DND-41 (cell line): ENCODE measurements at regions not wholly inside any gene's neighbourhood (a gene's known extent, or its start where the extent isn't known, plus 50 kb on each side); places are given as distances from the start of the nearest gene placed in this dataset.

ENCODE experiments used
- EZH2 ChIP-seq: IDR thresholded peaks from 3 replicates; pipeline ENCODE4 v1.6.1; 2012; ENCODE audit warnings: borderline replicate concordance, low read depth, mild to moderate bottlenecking, moderate library complexity, low read length, inconsistent platforms; ENCODE audit not compliant: severe bottlenecking
- TF ChIP-seq, protein P1 (sequence below): IDR thresholded peaks from 2 replicates; pipeline ENCODE4 v1.5.1; 2012; ENCODE audit warnings: borderline replicate concordance, low read length, moderate library complexity, mild to moderate bottlenecking; ENCODE audit not compliant: poor library complexity, severe bottlenecking; ENCODE audit errors: extremely low read depth

DNA sequence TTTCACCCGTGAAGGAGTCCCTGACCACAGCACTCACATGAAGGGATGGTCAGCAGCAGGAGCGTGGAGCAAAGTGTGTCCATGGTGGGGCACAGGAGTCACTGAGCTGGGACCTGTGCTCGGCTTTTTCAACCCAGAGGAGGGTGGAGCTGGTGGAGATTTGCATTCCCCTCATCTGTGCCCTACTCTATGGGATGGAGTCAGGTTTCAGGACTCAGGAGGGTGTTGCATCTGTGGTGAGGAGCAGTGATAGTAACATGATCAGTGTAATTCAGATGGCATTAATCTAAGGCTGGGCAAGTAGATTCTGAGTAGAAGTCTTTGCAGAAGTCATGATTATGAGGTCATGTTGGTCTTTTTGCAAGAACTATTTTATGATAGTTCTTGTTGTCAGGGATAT is 511.9 kb downstream of the TMEM121 start:
- TF ChIP-seq, protein P1, sequence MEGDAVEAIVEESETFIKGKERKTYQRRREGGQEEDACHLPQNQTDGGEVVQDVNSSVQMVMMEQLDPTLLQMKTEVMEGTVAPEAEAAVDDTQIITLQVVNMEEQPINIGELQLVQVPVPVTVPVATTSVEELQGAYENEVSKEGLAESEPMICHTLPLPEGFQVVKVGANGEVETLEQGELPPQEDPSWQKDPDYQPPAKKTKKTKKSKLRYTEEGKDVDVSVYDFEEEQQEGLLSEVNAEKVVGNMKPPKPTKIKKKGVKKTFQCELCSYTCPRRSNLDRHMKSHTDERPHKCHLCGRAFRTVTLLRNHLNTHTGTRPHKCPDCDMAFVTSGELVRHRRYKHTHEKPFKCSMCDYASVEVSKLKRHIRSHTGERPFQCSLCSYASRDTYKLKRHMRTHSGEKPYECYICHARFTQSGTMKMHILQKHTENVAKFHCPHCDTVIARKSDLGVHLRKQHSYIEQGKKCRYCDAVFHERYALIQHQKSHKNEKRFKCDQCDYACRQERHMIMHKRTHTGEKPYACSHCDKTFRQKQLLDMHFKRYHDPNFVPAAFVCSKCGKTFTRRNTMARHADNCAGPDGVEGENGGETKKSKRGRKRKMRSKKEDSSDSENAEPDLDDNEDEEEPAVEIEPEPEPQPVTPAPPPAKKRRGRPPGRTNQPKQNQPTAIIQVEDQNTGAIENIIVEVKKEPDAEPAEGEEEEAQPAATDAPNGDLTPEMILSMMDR: no peak
- TF ChIP-seq EZH2: no peak
